ENCODE measurements at regions not wholly inside any gene's neighbourhood (a gene's known extent, or its start where the extent isn't known, plus 50 kb on each side); places are given as distances from the start of the nearest gene placed in this dataset.
A peak's percentile ranks its signal among the peaks of the same experiment; 100 is the strongest.

DNA sequence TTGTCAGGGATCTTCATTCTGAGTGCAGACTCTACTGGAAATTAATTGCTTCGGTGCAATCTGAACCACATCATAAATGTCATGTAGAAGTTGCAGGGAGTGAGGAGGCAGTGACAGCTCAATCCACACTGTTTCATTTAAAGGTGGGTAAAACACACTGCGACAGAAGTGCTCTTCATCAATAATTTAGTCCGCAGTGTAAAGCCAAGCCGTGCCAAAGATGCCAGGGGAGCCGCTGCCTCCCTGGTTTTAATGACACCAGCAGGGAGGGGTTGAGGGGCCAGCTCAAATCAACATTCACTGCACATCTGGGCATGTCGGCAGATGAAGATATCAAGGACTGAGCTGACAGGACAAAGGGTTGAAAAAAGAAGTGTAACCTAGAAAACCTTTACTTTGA, 305.7 kb upstream of the VRK2 start:
- no peak for DNase-seq

DNA sequence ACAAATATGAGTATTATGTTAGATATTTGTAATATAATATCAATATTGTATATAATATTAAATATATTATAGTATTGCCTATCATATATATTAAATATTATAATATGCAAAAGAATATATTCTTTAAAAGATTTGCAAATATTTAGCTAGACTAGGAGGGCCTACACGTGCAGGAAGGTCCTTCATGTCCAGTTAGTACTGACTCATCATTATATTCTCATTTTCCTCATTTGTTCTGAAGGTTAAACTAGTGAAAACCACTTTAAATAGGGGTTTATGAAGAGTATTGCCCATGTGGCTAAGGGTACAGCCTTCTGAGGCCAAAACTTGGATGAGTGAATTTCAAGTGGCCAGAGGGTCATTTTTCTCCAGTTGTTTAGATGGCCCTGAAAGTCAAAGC, 293.0 kb upstream of the VRK2 start:
- DNase-seq = no peak

DNA sequence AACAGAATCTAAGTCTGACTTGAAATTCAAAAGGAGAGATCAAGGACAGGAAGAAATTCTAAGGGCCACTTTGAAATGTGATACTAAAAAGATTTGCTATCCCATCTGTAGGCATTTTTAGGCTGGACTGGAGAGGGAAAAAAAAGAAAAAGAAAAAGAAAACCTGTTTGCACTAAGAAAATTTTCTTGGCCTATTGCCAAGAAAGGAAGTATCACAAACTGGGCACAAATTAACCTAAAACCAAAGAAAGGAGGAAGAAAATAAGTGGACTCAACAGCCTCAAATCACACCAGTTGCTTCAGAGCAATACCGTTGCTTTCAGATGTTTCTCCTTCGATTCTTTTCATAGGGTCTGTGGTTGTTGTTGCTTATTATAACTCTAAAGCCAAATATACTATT, 287.9 kb upstream of the VRK2 start:
- no peak for DNase-seq

DNA sequence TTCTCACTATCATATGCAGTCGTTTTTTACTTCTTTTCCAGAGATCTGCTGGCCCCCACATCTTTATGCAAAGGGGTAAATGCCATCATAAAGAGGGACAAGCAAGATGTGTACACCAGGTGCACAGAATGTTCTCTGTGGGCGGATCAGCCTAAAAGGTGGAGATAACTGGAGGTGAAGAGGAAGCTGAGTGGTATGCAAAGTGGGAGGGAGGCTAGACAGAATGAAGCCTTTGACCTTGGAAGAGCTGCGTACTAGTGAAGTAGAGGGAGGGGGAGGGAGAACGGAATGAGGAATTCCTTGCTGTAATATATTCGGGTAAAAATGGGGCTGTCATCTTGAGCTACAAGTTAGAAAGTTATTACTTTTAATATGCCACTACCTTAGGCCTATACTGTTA, 287.5 kb upstream of the VRK2 start:
- no peak for DNase-seq

DNA sequence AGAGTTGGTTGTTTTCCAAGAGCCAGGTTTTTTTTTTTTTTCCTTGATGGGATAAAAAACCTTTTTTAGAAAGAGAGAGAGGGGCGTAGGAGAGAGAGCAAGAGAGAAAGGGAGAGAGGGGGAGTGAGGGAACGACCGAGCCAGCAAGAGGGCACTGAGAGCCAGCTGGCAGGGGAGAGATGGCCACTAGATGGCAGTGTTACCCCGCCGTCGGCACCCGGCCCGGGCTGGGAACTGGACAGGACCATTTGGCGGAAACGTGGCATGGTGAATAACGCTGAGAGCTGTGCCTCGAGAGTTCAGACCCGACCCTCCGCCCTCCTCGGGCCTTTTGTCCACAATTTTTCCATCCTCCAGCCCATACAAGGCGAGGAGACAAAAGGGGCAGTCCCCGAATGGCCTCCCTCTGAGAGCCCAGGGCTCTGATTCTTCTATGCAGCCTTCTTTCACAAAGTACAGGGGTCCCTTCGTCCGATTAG, 286.7 kb upstream of the VRK2 start:
- peak; percentile 85 to 88 for DNase-seq

DNA sequence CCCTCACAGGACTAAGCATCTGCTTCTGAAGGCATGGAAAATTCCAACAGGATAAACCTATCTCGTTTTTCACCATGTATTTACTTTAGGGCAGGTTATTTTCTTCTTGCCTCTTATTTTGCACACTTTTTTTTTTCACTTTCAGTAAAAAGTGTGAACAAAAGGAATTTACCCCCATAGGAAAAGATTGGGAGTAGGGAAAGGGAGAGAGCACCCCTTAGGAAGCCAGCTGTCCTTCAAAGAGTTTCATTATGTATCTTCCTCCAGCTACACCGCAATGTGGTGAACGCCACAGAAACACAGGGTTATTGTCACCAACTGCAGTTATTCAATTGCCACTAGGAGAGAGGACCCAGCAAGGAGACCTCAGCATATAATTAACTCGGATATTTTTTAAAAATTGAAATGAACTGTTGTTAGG, 286.2 kb upstream of the VRK2 start:
- DNase-seq = no peak

DNA sequence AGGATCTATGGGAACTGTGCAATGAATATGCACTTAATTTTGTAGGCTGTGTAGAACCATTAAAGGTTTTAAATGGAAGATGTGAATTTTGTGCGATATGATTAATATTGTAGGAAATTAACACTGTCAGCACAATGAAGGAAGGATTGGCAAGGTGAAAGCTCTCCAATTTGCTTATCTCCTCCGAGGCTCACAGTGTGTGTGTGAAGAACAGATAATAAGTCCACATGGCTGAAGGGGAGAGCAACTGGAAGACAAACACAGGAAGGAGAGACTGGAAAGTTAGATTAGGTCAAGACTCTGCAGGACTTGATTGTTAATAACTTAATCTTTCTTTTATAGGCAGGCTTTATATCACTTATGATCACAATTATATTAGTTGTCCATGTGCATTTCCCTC, 269.7 kb upstream of the VRK2 start:
- DNase-seq = no peak

DNA sequence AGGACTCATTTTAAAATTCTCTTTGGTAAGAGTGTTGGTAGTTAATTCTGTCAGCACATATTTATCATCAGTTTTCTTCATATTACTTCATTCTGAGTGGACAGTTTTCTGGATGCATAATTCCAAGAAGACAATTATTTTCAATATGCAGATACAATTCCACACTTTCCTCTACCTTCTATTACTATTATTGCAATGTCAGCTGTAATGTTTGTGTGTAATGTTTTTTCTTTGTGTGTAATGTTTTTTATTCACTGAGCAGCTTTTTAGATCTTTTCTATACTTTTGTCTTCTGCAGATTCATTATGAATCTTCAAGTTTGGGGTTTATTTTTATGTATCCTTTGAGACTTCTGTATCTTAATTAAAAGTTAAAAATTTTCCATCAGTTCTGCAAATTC, 264.0 kb upstream of the VRK2 start:
- DNase-seq = no peak

DNA sequence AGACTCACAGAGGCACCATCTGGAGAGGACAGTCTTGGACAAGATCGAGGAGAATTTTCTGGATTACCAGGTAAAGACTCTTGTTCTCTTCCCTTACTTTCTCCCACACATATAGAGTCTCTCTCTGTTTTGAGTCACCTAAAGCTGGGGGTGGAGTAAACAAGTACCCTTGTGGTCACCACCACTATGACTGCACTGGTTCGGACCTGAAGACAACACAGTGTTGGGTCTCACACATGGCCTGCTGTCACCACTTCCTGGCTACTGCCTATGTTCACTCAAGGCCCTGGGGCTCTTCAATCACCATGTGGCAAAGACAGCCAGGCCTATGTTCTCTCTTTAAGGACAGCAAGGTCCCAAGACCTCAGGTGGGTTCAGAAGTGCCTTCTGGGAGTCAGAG, 253.3 kb upstream of the VRK2 start:
- no peak for DNase-seq

DNA sequence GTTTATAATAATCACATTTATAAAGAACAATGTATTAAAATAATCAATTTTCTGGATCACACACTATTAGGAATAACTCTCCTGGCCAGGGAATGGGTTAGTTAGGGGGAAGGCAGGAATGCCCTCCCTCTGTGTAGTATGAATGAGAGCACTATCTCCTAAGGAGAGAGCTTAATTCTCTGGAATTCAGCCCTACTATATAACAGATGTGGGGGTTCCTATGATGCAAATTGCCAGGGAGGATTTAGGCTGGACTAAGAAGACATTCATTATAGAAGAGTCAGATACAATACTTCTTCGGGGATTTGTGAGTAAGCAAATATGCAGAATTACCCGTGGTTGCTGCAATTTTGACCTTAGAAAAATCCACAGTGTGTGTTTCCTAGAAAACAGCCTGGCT, 250.1 kb upstream of the VRK2 start:
- DNase-seq = no peak

DNA sequence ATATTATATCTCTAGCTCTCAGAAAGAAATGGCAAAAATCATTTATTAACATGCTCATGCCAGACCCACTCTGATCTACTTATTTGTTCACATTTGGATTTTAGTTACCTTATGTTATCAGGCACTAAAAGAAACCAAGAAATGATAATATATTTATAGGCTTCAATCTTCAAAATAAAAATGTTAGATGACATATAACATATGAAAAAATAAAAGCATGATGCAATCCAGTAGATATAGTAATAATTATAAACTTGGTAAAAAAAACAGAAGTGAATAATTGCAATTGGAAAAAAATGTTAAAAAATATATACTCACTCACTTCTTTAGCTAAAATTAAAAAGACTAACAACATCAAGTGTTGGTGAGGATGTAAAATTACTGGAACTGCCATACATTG, 248.3 kb upstream of the VRK2 start:
- DNase-seq = no peak

DNA sequence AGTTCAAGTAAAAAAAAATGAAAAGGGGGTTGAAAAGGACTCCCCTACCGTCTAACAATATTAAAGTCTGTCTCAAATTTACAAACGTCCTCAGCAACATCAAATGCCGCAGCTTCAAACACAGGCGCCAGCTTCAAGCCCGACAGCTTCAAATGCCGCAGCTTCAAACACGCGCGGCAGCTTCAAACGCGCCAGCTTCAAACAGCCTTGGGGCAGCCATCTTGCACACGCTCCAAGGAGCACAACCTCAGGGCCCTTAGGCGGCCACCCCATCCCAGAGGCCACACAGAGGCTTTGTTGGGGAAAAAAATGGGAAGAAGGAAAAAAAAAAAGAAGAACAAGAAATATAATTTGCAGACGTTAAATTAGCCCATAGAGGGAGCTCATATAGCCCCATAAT, 244.4 kb upstream of the VRK2 start:
- DNase-seq = no peak

DNA sequence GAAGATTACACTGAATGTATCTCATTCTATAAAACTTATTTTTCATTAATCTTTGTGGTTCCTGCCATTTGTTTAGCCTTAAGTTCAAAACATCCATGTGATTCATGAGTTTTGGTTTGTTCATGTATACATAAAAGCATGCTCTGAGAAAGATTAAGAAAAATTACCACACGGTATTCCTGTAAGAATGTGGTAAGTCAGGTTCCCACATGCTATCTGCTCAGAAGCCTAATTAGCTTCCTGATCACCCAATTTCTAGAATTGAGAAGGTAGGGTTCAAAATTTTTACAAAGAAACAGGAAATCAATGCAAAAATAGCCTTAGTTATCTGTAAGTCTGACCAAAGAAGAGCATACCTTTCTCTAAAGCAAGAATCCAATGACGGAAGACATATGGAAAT, 241.6 kb upstream of the VRK2 start:
- no peak for DNase-seq

DNA sequence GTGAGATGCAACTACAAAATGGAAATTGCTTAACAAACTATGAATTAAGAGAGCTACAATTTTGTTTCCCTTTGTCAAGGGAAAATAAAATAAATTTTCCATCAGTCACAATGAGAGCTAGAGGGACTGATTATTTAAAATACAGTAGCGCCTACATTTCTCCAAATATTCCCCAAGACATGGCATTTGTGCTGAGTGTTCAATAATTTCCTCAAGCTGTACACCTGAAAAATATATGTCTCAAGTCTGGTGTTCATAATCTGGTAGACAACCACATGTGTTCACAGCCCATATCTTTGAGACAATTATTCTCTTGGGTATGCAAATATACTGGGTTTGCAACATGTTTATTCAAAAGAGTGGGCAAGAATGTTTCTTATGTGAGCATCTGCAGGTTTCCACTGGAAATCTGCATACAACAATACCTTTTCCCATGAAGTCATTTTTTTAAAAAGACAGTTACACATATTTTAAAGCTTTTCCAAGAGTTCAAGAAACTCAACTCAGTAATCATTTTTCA, 240.1 kb upstream of the VRK2 start:
- no peak for DNase-seq

DNA sequence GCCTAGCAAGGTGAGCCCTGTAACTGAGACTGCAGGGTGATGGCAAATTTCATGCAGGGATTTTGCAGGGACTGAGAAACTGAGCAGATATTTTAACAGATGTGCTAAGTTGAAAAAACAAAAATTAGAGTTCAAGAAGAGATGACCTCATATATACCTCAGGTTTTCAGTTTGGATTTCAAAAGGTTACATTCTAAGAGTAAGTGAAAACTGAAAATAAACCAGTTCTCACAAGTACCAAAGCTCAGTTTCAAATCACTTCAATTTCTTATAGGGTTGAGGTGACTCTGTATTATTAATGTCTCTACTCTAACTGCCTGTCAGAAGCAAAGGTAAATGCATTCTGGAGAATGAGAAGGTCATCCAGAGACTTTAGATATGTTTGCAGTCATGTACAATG, 237.4 kb upstream of the VRK2 start:
- no peak for DNase-seq

DNA sequence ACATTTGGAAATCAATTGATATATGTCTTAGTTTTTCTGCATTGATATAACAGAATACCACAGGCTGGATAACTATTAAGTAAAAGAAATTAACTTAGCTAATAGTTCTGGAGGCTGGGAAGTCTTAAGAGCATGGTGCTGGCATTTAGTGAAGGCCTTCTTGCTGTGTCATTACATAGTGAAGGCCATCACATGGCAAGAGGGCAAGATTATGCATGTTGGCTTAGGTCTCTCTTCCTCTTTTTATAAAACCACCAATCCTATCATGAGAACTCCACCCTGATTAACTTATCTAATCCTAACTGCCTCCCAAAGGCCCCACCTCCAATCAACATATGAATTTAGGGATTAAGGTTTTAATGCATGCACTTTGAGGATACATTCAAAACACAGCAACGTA, 225.5 kb upstream of the VRK2 start:
- DNase-seq = no peak

DNA sequence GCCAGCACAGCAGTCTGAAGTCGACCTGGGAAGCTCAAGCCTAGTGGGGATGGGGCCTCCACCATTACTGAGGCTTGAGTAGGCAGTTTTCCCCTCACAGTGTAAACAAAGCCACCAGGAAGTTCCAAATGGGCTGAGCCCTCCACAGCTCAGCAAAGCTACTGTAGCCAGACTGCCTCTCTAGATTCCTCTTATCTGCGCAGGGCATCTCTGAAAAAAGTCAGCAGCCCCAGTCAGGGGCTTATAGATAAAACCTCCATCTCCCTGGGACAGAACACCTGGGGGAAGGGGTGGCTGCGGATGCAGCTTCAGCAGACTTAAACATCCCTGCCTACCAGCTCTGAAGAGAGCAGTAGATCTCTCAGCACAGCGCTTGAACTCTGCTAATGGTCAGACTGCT, 218.4 kb upstream of the VRK2 start:
- DNase-seq = no peak

DNA sequence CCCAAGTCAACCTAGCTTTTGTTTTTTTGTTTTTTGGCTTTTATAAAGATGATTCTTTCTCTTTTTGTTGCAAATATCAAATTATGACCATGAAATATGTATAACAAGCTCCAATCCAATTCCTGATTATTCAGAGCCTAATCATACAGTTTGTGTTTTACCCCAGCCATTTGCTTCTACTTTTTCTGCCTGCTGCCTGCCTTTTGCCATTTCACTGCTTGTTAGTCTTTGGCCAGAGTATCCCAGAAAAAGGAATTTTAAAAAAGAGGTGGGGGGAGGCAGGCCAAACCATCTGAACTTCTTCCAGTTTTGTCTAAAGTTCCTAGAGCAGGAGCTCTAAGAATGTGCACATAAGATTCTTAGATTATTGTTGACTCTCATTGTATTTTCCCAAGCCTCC, 211.9 kb upstream of the VRK2 start:
- DNase-seq = no peak

DNA sequence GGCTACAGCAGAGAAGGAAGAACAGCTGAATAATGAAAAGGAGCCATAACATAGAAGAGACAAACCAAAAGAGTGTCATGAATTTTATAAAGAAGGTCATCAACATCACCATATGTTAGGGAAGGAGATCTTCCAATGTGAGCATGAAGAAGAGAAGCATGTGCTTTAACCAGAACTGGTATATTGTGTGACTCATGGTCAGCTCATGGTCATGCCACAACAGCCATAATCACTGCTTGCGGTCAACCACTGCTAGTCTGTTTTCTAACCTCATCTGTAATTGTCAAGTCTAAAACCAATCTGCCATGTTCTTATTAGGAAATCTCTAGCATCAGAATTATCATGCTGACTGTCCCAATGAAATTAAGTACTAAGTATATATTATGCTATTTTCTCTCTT, 204.1 kb upstream of the VRK2 start:
- DNase-seq = no peak

DNA sequence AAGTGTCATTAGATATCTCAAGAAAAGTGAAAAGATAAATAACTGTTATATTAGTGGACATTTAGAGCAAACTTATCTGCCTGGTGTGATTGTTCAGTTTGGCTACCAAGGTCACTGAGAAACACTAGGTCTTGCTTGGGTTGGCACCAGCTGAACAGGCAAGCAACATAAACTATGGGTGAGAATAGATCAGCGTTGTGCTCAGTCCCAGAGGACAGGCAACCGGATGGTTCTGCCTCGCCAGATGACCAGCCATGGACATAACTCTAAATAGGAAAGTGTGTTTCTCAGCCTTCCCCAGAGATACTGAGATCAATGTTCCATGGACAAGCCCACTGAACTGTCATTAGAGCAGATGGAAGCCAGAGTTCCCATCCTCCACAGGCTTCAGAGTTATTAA, 203.4 kb upstream of the VRK2 start:
- no peak for DNase-seq

DNA sequence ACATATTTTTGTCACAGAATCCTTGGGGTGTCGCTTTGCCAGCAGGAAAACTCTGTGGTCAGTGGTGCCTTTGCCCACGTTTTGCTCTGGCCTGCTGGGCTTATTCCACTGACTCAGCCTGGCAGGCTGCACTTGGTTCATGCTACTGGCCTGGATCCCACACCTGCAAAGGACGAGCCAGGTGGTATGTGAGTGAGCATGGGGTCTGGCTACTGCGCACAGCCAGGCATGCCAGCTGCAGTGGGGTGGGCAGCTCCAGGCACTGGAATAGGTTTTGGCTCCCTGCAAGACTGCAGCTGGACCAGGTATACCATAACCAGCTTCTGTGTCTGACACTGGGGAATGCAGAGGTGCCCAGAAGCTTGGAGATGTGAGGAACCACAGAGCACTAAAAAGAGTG, 197.9 kb upstream of the VRK2 start:
- no peak for DNase-seq

DNA sequence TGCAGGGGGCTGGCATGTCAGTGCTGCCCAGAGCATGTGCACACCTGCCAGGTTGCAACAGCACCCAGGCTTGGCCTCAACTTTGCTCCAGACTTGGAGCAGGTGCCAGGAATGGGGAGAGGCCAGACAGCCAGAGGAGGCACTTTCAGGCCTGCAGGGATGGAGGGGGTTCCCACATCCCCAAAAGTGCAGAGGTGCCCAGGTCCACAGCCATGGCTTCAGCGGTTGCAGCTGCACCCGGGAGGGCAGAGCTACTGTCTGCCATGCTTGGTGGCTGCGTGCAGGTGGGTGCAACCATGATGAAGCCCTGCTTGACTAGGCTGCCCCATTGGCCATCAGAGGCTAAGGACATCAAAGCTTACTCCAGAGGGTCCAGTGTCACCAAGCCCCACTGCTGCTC, 196.8 kb upstream of the VRK2 start:
- DNase-seq = no peak

DNA sequence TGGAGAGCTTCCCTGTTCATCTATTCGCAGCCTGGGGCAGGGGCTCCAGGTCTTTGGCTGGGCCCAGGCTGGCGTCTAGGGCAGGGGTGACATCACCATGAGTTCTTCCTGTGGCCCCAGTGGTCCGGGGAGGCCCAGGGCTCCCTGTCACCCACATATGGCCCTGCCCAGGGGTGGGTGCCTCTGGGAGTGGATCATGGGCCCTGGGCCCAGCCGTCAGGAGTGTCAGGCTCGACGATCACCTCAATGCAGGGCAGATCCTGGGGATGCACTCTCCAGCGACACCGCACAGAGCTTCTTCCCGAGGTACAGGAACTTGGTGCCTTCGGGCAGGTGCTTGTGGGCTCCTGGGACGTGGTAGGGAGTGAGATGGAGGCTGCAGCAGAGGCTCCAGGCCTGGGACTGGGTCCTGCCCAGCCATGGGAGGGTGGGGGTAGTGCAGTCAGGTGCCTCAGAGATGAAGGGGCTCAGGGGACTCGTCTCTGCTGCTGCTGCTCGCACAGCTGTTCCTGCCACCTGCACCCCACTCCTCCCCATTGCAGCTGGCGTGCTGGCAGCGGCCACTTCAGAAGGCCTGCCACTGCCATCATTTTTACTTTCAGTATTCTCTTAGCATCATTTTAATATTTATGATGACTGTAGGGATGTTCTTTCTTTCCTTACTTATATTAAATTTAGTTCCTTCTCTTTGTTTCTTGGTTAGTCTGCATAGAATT, 196.0 kb upstream of the VRK2 start:
- no peak for DNase-seq

DNA sequence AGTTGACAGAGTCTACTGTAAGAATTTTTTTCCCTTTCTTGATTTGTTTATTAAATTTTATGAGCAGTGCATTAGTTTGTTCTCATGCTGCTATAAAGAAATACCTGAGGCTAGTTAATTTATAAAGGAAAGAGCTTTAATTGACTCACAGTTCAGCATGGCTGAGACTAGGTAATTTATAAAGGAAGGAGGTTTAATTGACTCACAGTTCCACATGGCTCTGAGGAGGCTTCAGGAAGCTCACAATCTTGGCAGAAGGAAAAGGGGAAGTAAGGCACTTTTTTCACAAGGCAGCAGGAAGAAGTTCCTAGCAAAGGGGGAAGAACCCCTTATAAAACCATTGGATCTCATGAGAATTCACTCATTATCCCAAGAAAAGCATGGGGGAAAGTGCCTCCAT, 191.4 kb upstream of the VRK2 start:
- no peak for DNase-seq

DNA sequence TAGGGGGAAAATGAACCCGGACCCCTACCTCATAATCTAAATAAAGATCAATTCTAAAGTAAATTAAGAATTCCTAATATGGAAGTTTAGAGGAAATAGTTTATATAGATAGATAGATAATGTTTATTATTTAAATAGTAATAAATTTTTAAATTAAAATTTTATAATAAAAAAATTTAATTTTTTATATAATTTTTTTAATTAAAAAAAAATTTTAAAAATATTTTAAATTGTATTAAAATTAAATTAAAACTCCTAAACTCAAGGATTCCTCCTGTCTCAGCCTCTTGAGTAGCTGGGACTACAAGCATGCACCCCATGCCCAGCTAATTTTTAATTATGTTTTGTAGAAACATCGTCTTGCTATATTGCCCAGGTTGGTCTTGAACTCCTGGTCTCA, 186.9 kb upstream of the VRK2 start:
- DNase-seq = no peak
